ENCODE measurements at regions not wholly inside any gene's neighbourhood (a gene's known extent, or its start where the extent isn't known, plus 50 kb on each side); places are given as distances from the start of the nearest gene placed in this dataset.

DNA sequence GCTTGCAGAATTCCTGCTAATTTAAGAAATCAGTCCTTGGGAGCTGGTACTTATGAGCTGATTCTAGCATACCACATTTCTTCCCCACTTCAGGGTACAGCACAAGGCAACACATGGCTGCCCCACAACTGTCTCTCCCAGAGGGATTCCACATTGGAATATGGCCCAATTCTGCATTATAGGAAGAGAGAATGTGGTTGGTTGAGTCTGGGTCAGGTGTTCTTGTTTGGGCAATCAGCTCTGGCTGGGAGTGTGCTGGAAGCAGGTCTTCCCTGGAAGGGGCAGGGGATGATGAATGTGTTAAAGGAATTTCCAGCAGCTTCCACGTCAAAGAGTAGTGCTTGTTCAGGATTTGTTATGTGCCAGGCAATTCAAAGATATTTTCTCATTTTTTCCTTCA lies 95.7 kb downstream of the BUB3 start:
- in situ Hi-C loops (cut with MboI) = no loop called here
- H2AFZ ChIP-seq (ENCODE audit: low read depth, low read length) = no peak overlapping the region
- POLR2A ChIA-PET = interaction anchor here (1.5 kb wide), 1 partner anchor 25 kb away, joined by 3 read pairs; no protein-coding TSS in a partner anchor
- H4K20me1 ChIP-seq (replicated peaks; ENCODE audit: control insufficient read depth, insufficient read depth, low read length) = no peaks in the 10 kb centered on the region
- no peaks in the 10 kb centered on the region for H3K9me1 ChIP-seq (ENCODE audit: control insufficient read depth, insufficient read depth, low read length)
- ATAC-seq = no peak
- no peaks in the 10 kb centered on the region for H3K79me2 ChIP-seq (ENCODE audit: control insufficient read depth, insufficient read depth, low read length)
- H3K9ac ChIP-seq (ENCODE audit: insufficient read depth in 1 of 2, low read depth in 2 of 2, low read length in 2 of 2) = no peak overlapping the region
- no peak for DNase-seq (ENCODE audit: extremely low read depth in 1 of 4, low spot score in 3 of 4)
- no peak overlapping the region for H3K27ac ChIP-seq (ENCODE audit: extremely low read depth, low read depth, low read length)
- H3K9me3 ChIP-seq (replicated peaks; ENCODE audit: control insufficient read depth, insufficient read depth, low read depth, low read length) = peaks cover 6% of the 10 kb centered on the region
- no peak overlapping the region for H3K4me3 ChIP-seq
- CTCF ChIA-PET (ENCODE audit: low intra/inter-chr PET ratio) = no interaction called here
- no peak for FAIRE-seq
- BruUV-seq (replicated peaks) = no TSS peak
- TF ChIP-seq NR2C2 (CRISPR knock-in tag; IDR thresholded peaks at IDR 0.05) (no peak), NR2C2 (tag; IDR thresholded peaks at IDR 0.05) (no peak), ZNF354B (CRISPR knock-in tag; IDR thresholded peaks at IDR 0.05) (no peak), ZNF507 (tag; conservative IDR thresholded peaks at IDR 0.05) (no peak), RBM14 (IDR thresholded peaks at IDR 0.05; ENCODE audit: borderline replicate concordance, insufficient read depth, low read depth, low read length) (no peak), FOXA3 (CRISPR knock-in tag; conservative IDR thresholded peaks at IDR 0.05 in 1 of 2, IDR thresholded peaks at IDR 0.05 in 1 of 2) (no peak), ZNF764 (CRISPR knock-in tag; IDR thresholded peaks at IDR 0.05; ENCODE audit: low read depth) (no peak), CHD4 (IDR thresholded peaks at IDR 0.05; ENCODE audit: insufficient read depth, insufficient replicate concordance, low read depth, low read length, poor library complexity, severe bottlenecking) (no peak), BCOR (IDR thresholded peaks at IDR 0.05) (no peak), ZKSCAN3 (CRISPR knock-in tag; IDR thresholded peaks at IDR 0.05) (no peak), SOX6 (IDR thresholded peaks at IDR 0.05) (no peak)
- TF ChIP-seq, protein P1, sequence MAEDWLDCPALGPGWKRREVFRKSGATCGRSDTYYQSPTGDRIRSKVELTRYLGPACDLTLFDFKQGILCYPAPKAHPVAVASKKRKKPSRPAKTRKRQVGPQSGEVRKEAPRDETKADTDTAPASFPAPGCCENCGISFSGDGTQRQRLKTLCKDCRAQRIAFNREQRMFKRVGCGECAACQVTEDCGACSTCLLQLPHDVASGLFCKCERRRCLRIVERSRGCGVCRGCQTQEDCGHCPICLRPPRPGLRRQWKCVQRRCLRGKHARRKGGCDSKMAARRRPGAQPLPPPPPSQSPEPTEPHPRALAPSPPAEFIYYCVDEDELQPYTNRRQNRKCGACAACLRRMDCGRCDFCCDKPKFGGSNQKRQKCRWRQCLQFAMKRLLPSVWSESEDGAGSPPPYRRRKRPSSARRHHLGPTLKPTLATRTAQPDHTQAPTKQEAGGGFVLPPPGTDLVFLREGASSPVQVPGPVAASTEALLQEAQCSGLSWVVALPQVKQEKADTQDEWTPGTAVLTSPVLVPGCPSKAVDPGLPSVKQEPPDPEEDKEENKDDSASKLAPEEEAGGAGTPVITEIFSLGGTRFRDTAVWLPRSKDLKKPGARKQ (CRISPR knock-in tag; IDR thresholded peaks at IDR 0.05) = no peak
- TF ChIP-seq, protein P2, sequence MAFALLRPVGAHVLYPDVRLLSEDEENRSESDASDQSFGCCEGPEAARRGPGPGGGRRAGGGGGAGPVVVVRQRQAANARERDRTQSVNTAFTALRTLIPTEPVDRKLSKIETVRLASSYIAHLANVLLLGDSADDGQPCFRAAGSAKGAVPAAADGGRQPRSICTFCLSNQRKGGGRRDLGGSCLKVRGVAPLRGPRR (CRISPR knock-in tag; IDR thresholded peaks at IDR 0.05) = no peak
- TF ChIP-seq, protein P3, sequence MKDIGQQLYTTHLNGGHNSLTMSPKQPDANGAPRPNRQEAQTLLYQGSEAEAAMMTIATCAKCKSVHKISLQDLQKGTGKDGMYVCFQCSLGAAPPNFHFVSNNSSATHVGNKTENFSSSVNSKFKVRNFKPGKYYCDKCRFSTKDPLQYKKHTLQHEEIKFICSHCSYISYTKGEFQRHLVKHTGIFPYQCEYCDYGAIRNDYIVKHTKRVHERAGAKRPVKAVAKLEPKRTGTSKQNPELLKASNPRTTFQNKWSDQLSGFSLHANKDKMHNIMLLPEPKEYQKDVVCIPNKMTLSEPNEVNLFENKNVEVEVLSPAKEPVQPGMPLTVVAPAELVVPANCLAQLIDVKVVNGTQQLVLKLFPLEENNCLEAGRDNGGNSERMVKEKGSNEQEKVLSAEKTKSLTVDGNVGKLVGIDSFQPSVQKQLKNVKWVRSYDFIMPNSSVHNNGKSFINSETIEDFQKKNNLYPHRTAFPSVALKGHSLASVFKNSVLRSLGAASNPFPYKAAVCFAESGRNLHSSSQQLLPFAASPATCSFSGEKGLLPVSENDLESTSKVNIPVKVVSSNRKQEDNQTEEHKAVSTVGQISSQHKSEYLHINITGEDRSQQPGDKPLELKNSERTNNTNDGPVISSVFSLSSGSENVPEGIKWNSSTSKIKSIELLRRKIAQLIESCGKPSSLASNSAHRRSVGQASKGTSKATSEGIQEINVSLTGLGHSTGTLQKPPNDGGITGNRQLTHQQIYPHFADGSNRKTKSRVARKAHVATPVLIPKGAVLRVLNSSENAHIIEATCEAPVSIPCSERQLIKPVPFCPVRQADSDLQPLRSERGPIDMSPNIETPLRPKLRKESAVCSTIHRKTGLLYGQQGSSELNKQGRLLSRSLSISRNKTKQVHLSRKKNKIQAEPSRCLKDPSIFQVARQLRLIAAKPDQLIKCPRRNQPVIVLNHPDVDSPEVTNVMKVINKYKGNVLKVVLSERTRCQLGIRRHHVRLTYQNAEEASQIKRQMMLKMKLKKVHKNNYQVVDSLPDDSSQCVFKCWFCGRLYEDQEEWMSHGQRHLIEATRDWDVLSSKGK (CRISPR knock-in tag; IDR thresholded peaks at IDR 0.05) = no peak
- no peaks in the 10 kb centered on the region for H3K36me3 ChIP-seq (ENCODE audit: control insufficient read depth, insufficient read depth, low read length)
- 0% methylated on average over 1 of the region's 1 CpG for WGBS (ENCODE audit: insufficient coverage, low coverage, missing lambda C conversion rate)
- intact Hi-C loops (cut with micrococcal nuclease) = no loop called here
- peaks cover 0 to 3% of the 10 kb centered on the region in 2 experiments; a peak in 3 of 5 replicates for H3K27me3 ChIP-seq (ENCODE audit: control insufficient read depth in 2 of 2, insufficient read depth in 2 of 2, low read length in 2 of 2)
- H3K4me2 ChIP-seq (ENCODE audit: insufficient read depth, low read length) = no peak overlapping the region
- no peaks in the 10 kb centered on the region for H3K4me1 ChIP-seq (replicated peaks in 1 of 2; ENCODE audit: control insufficient read depth in 2 of 2, insufficient read depth in 2 of 2, low read length in 2 of 2)
